Dedifferentiated amniotic fluid mesenchymal stem cell (primary cell): ENCODE measurements at regions not wholly inside any gene's neighbourhood (a gene's known extent, or its start where the extent isn't known, plus 50 kb on each side); places are given as distances from the start of the nearest gene placed in this dataset.
"Not testable (repeated sequence)": the region's sequence is repeated elsewhere in the genome, so short reads cannot be mapped to it uniquely, and the experiment has no call there.

Source experiments
- DNase-seq: peaks from one replicate; pipeline ENCODE4 v3.0.0-alpha.2; 2016; ENCODE audit errors: extremely low spot score

- DNase-seq: no peak
Observed at GRCh38 chr4:85018983-85019382, 52.5 kb upstream of the WDFY3 start.

- no peak for DNase-seq
Observed at GRCh38 chr4:85019411-85019810, 52.9 kb upstream of the WDFY3 start.

GRCh38 chr4:85024671-85025070 lies 58.2 kb upstream of the WDFY3 start:
- DNase-seq: no peak

- DNase-seq: no peak
Observed at GRCh38 chr4:85028910-85029309, 62.4 kb upstream of the WDFY3 start.

GRCh38 chr4:85029453-85029852 lies 63.0 kb upstream of the WDFY3 start:
- no peak for DNase-seq

GRCh38 chr4:85030156-85030555 lies 63.7 kb upstream of the WDFY3 start:
- no peak for DNase-seq

GRCh38 chr4:85033838-85034237 lies 67.3 kb upstream of the WDFY3 start:
- DNase-seq: not testable (repeated sequence)

GRCh38 chr4:85039526-85039925 lies 73.0 kb upstream of the WDFY3 start:
- no peak for DNase-seq

GRCh38 chr4:85043812-85044496 lies 77.5 kb upstream of the WDFY3 start:
- not testable (repeated sequence) for DNase-seq

GRCh38 chr4:85050736-85051135 lies 84.2 kb upstream of the WDFY3 start:
- no peak for DNase-seq

GRCh38 chr4:85051526-85051925 lies 85.0 kb upstream of the WDFY3 start:
- DNase-seq: no peak

- not testable (repeated sequence) for DNase-seq
Observed at GRCh38 chr4:85054925-85055324, 88.4 kb upstream of the WDFY3 start.

GRCh38 chr4:85058551-85058950 lies 92.1 kb upstream of the WDFY3 start:
- DNase-seq: no peak

- no peak for DNase-seq
Observed at GRCh38 chr4:85061974-85062373, 95.5 kb upstream of the WDFY3 start.

GRCh38 chr4:85062466-85062865 lies 96.0 kb upstream of the WDFY3 start:
- no peak for DNase-seq

GRCh38 chr4:85067342-85067741 lies 100.9 kb upstream of the WDFY3 start:
- DNase-seq: no peak

- DNase-seq: no peak
Observed at GRCh38 chr4:85078016-85078415, 111.5 kb upstream of the WDFY3 start.

- DNase-seq: no peak
Observed at GRCh38 chr4:85081196-85081595, 114.7 kb upstream of the WDFY3 start.

- peak; percentile 74 for DNase-seq
Observed at GRCh38 chr4:85084371-85085094, 118.0 kb upstream of the WDFY3 start.

- DNase-seq: no peak
Observed at GRCh38 chr4:85086721-85087120, 120.2 kb upstream of the WDFY3 start.

- no peak for DNase-seq
Observed at GRCh38 chr4:85092536-85092935, 126.0 kb upstream of the WDFY3 start.

GRCh38 chr4:85092943-85093342 lies 126.5 kb upstream of the WDFY3 start:
- no peak for DNase-seq

- DNase-seq: no peak
Observed at GRCh38 chr4:85094735-85095134, 128.2 kb upstream of the WDFY3 start.

- no peak for DNase-seq
Observed at GRCh38 chr4:85102606-85103005, 136.1 kb upstream of the WDFY3 start.
